Sigmoid colon (tissue), 4 donors: ENCODE measurements at regions not wholly inside any gene's neighbourhood (a gene's known extent, or its start where the extent isn't known, plus 50 kb on each side); places are given as distances from the start of the nearest gene placed in this dataset.

ENCODE experiments used
- CTCF ChIP-seq, 4 experiments: fragments of 450-650 bp in 3 of 4; fragments of 200-600 bp in 1 of 4; IDR thresholded peaks; one replicate each; pipeline ENCODE4 v1.5.1; 2016 to 2019; ENCODE audit warnings: antibody characterized with exemption in 4 of 4, mild to moderate bottlenecking in 3 of 4, moderate library complexity in 2 of 4
- EP300 ChIP-seq, 4 donors: sonication (generic); formaldehyde crosslinking; IDR thresholded peaks; one replicate each; pipeline ENCODE4 v1.6.1; 2017; ENCODE audit warnings: antibody characterized with exemption in 4 of 4
- POLR2AphosphoS5 ChIP-seq, 4 donors: sonication (generic); formaldehyde crosslinking; IDR thresholded peaks; one replicate each; pipeline ENCODE4 v1.6.1; 2017; ENCODE audit warnings: antibody characterized with exemption in 4 of 4

DNA sequence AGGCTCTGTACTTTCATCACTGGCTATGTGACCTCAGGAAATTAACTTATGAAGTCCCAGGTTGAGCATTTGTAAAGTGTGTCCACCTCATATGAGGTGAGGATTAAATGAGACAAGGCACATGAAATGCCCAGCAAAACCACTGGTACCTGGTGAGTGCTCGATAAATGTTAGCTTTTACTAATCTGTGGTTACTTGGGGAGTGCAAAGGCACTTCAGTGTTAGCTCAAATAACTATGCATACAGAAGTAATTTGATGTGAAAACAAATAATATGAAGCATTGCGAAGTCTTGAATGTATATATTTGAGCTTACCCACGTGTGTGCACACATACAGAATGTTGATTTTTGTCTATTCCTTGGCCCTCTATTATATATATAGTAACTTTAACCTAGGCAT, 186.3 kb upstream of the TLL1 start:
- TF ChIP-seq EP300 (IDR thresholded peaks at IDR 0.05) (no peak), POLR2AphosphoS5 (IDR thresholded peaks at IDR 0.05) (no peak), CTCF (IDR thresholded peaks at IDR 0.05) (no peak)
